Natural killer cell treated with Interleukin-12 subunit alpha and Interleukin-12 subunit beta and Interleukin-15 and Interleukin-18, amount 100 ng/mL, for 72 hours (primary cell): ENCODE measurements at regions not wholly inside any gene's neighbourhood (a gene's known extent, or its start where the extent isn't known, plus 50 kb on each side); places are given as distances from the start of the nearest gene placed in this dataset.
"Not testable (repeated sequence)": the region's sequence is repeated elsewhere in the genome, so short reads cannot be mapped to it uniquely, and the experiment has no call there.

Source experiments
- ATAC-seq, 2 donors: fragments of 150-1000 bp; cut with Tn5 transposase in 1 of 2; sonication (Bioruptor Pico), chemical (Tn5 transposase) in 1 of 2; 2 replicates each; pipeline ENCODE4 v1.10.0; 2021
- DNase-seq: peaks from one replicate; pipeline ENCODE4 v3.0.0; 2022; ENCODE audit warnings: low spot score
- H3K27ac Mint-ChIP-seq, 2 donors: 1 replicate in 1 of 2; 2 replicates in 1 of 2; pipeline ENCODE4 v1.8.0; 2022; ENCODE audit warnings: mixed read lengths in 2 of 2, mild to moderate bottlenecking in 1 of 2, moderate library complexity in 1 of 2
- H3K27me3 Mint-ChIP-seq, 2 donors: 1 replicate in 1 of 2; 2 replicates in 1 of 2; pipeline ENCODE4 v1.8.0; 2022; ENCODE audit warnings: mixed read lengths in 2 of 2
- H3K36me3 Mint-ChIP-seq: one replicate; pipeline ENCODE4 v1.8.0; 2022; ENCODE audit warnings: mixed read lengths
- H3K4me1 Mint-ChIP-seq, 2 donors: 1 replicate in 1 of 2; 2 replicates in 1 of 2; pipeline ENCODE4 v1.8.0; 2022; ENCODE audit warnings: low read depth in 2 of 2, mixed read lengths in 2 of 2, mild to moderate bottlenecking in 1 of 2
- H3K4me3 Mint-ChIP-seq: one replicate; pipeline ENCODE4 v1.8.0; 2022; ENCODE audit warnings: mixed read lengths
- H3K9me3 Mint-ChIP-seq: 2 replicates; pipeline ENCODE4 v1.8.0; 2022; ENCODE audit warnings: mixed read lengths

DNA sequence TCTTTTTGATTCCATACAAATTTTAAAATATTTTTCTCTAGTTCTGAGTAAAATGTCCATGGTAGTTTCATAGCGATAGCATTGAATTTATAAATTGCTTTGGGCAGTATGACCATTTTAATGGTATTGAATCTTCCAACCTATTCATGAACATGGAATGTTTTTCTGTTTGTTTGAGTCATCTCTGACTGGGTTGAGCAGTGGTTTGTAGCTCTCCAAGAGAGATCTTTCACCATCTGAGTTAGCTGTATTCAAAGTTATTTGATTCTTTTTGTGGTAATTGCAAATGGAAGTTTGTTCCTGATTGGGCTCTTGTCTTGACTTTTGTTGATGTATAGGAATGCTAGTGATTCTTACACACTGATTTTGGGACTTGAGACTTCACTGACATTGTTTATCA is 136.3 kb upstream of the HSFY2 start:
- Mint-ChIP-seq H3K9me3 (no peaks in the 10 kb centered on the region), H3K4me1 (no peaks in the 10 kb centered on the region), H3K4me3 (no peak overlapping the region), H3K36me3 (no peaks in the 10 kb centered on the region), H3K27ac (no peak overlapping the region), H3K27me3 (no peaks in the 10 kb centered on the region)
- no peak for DNase-seq
- ATAC-seq: no peak

DNA sequence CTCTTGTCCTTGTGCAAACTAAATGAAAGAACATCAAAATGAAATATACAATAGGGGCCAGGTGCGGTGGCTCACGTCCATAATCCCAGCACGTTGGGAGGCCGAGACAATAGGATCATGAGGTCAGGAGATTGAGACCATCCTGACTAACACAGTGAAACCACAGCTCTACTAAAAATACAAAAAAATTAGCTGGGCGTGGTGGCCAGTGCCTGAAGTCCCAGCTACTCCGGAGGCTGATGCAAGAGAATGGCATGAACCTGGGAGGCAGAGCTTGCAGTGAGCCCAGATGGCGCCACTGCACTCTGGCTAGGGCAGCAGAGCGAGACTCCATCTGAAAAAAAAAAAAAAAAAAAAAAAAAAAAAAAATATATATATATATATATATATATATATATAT is 132.7 kb upstream of the HSFY2 start:
- ATAC-seq, H3K27me3 Mint-ChIP-seq, H3K4me1 Mint-ChIP-seq, H3K36me3 Mint-ChIP-seq, H3K4me3 Mint-ChIP-seq, DNase-seq, H3K27ac Mint-ChIP-seq, H3K9me3 Mint-ChIP-seq: not testable (repeated sequence)

DNA sequence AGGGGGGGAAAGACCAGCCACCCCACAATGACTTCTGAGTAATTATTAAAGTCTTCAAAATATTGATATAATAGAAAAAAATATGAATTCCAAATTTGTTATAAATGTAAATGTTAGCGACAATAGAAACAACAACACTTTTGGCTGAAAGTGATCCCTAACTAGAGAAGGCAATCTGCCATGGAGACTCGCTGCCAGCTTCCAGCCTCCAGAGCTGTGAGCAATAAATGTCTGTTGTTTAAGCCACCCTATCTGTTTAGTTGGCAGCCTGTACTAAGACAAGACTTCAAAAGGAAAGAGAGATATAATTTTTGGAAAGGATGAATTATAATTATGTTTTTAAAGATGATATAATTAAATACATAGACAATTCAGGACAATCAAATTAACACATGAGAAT is 130.8 kb upstream of the HSFY2 start:
- no peak for ATAC-seq
- Mint-ChIP-seq H3K9me3 (no peaks in the 10 kb centered on the region), H3K4me3 (no peak overlapping the region), H3K27me3 (no peaks in the 10 kb centered on the region), H3K27ac (no peak overlapping the region), H3K4me1 (no peaks in the 10 kb centered on the region), H3K36me3 (peaks cover 9% of the 10 kb centered on the region)
- DNase-seq: no peak

DNA sequence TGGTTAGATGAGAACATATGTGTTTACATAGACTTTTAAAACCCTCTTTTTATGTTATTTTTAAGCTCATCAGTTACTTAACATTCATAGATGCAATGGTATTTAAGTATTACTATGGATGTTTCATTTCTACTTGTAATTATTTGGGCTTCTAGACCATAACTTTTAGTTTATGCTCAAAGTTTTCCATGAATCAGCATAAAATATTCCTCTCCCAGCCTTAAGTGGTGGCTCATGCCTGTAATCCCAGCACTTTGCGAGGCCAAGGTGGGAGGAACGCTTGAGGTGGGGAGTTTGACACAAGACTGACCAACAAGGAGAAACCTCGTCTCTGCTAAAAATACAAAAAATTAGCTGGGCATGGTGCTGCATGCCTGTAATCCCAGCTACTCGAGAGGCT is 118.5 kb upstream of the HSFY2 start:
- no peaks in the 10 kb centered on the region for H3K4me1 Mint-ChIP-seq
- ATAC-seq: no peak

DNA sequence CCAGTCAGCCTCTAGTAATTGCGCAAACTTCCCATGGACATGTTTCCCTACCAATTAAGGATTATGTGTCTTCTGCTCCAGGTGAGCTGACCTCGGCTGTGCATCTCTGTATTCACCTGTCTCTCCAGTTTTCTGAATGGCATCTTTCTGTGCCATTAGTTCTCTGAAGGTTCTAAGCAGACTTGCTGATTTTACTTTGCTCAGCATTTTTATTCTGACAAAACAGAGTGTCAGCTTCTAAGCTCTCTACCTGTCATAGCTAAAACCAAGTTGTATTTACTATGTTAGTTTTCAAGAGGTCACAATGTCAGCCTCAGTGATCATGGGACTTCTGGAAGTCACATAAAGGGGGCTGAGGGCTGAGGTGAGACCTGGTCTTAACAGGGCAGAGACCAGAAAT is 116.0 kb upstream of the HSFY2 start:
- H3K27me3 Mint-ChIP-seq: no peaks in the 10 kb centered on the region
- DNase-seq: no peak
- no peak overlapping the region for H3K4me3 Mint-ChIP-seq
- ATAC-seq: no peak
- H3K27ac Mint-ChIP-seq: no peak overlapping the region
- no peaks in the 10 kb centered on the region for H3K36me3 Mint-ChIP-seq
- H3K4me1 Mint-ChIP-seq: no peaks in the 10 kb centered on the region
- no peaks in the 10 kb centered on the region for H3K9me3 Mint-ChIP-seq

More for the DNA sequence above, 118.5 kb upstream of the HSFY2 start:
- no peak overlapping the region for H3K27ac Mint-ChIP-seq
- peaks cover 8% of the 10 kb centered on the region for H3K36me3 Mint-ChIP-seq
- no peaks in the 10 kb centered on the region for H3K9me3 Mint-ChIP-seq
- no peak overlapping the region for H3K4me3 Mint-ChIP-seq
- no peak for DNase-seq
- H3K27me3 Mint-ChIP-seq: no peaks in the 10 kb centered on the region

DNA sequence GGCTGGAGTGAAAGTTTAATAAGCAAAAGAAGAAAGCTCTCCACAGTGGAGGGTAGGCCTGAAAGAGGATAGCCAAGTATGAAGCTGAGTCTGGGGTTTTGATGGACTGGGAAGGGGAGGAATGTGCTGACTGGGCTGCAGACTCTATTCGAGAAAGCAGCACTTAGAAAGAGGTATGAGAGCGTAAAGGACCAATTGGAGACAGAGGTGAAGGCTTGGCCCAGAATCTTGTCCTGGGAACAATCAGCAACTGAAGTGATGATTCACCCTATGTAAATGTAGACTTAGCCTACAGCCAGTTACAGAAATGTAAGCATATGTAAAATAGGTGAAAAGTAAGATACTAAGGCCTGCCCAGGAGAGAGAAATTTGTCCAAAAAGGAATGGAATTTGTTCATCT is 111.2 kb upstream of the HSFY2 start:
- no peaks in the 10 kb centered on the region for H3K9me3 Mint-ChIP-seq
- no peaks in the 10 kb centered on the region for H3K4me1 Mint-ChIP-seq
- no peaks in the 10 kb centered on the region for H3K36me3 Mint-ChIP-seq
- H3K4me3 Mint-ChIP-seq: no peak overlapping the region
- ATAC-seq: no peak
- no peak overlapping the region for H3K27ac Mint-ChIP-seq
- DNase-seq: no peak
- H3K27me3 Mint-ChIP-seq: no peaks in the 10 kb centered on the region

DNA sequence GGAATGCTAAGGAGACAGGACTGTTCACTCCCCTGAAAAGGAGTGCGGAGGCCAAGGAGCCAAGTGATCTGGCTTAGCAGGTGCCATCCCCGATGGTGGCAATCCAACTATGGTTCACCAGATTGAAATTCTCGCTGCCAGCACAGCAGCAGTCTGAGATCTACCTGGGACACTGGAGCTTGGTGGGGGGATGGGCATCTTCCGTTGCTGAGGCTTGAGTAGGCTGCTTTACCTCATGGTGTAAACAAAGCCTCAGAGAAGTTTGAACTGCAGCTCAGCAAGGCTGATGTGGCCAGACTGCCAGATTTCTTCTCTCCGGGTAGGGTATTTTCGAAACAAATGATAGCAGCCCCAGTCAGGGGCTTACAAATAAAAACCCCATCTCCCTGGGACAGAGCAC is 95.6 kb upstream of the HSFY2 start:
- H3K9me3 Mint-ChIP-seq, H3K27me3 Mint-ChIP-seq, H3K4me1 Mint-ChIP-seq, H3K27ac Mint-ChIP-seq, H3K36me3 Mint-ChIP-seq, ATAC-seq, H3K4me3 Mint-ChIP-seq, DNase-seq: not testable (repeated sequence)

DNA sequence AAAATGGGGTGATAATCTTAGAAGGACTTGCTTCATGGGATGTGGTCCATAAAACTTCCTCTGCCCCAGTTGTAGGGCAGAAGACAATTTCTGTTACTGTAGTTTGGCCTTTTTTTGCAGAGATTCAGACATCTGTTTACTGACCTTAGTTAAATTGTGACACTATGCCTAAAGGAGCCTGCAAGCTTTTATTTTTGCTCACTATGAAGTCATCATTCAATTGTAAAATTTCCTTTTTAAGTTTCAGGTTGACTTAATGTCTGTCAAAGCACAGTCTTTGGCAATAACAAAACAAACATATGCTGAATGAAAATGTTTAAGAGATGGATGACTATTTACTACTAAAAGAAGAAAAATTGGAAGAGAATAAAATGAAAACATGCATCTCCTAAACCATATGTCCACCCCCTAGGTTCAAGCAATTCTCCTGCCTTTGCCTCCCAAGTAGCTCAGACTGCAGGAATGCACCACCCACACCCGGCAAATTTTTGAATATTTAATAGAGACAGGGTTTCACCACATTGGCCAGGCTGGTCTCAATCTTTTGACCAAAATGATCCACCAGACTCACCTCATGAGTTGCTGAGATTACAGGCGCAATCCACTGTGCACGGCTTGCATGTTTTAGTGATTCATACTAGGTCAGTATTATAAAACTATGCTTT is 93.5 kb upstream of the HSFY2 start:
- not testable (repeated sequence) for H3K9me3 Mint-ChIP-seq, H3K36me3 Mint-ChIP-seq, H3K4me3 Mint-ChIP-seq, ATAC-seq, H3K27me3 Mint-ChIP-seq, DNase-seq, H3K4me1 Mint-ChIP-seq, H3K27ac Mint-ChIP-seq

DNA sequence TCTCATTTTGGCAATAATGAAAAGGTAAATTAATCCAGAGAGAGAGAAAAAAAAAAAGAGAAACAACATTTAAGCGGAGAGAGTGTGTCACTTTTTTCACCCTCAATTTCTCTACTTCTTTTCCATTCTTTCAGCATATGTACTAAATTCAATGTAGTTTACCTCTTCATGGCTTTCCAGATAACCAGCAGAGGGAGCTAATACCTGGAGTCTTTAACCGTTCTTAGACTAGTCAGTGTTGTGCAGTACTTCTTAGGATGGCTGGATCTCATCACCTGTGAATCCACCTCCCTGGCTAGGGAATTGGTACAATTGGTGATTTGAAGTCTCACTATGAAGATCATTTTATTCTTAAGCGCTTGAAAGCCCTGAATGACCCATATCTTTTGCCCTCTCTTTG is 87.3 kb upstream of the HSFY2 start:
- ATAC-seq: not testable (repeated sequence)

DNA sequence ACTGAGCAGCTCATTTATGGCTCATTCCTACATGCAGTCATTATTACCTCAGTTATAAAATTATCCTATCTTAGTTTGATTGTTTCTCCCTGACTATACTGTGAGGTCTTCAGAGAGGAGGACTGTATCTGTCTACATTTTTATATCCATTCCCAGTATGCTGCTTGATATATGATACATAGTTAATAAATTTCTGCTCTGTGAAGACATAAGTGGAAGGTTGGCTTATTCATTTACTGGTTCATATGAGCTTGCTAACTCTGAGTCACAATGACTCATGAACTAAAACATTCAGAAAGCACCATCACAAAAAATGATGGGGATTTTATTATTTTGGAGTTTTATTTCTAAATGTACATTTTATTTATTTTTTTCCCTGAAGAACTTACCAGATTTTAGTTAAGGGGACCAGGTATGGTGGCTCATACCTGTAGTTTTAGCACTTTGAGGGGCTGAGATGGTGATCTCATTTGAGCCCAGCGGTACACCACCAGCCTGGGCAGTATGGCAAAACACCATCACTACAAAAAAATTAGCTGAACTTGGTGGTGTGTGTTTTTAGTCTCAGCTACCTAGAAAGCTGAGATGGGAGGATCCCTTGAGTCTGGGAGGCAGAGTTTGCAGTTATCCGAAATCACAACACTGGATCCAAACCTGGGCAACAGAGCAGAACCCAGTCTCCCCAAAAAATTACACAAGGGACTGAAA is 85.1 kb upstream of the HSFY2 start:
- not testable (repeated sequence) for H3K27me3 Mint-ChIP-seq, H3K27ac Mint-ChIP-seq, H3K4me1 Mint-ChIP-seq, H3K4me3 Mint-ChIP-seq, H3K9me3 Mint-ChIP-seq, H3K36me3 Mint-ChIP-seq, ATAC-seq, DNase-seq

More for the DNA sequence above, 87.3 kb upstream of the HSFY2 start:
- H3K4me1 Mint-ChIP-seq, DNase-seq, H3K27ac Mint-ChIP-seq, H3K4me3 Mint-ChIP-seq, H3K36me3 Mint-ChIP-seq, H3K27me3 Mint-ChIP-seq, H3K9me3 Mint-ChIP-seq: not testable (repeated sequence)

DNA sequence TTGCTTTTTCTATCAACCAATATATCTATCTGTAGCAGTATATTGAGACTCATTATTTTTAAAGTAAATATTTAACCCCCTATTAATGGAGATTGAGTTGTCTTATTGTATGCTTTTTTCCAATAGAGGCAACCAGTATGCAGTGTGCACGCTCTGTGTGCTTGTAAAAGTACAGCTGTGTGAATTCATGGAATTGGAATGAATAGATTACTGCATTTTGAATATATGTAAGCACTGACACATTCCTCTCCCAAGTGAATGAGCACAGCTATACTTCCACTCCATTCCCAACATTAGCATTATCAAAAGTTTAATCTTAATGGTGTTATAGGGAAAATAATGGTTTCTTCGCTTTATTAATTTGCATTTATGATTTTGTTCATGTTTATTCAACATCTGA is 81.6 kb upstream of the HSFY2 start:
- not testable (repeated sequence) for H3K27ac Mint-ChIP-seq, H3K4me1 Mint-ChIP-seq, DNase-seq, ATAC-seq, H3K27me3 Mint-ChIP-seq, H3K4me3 Mint-ChIP-seq, H3K9me3 Mint-ChIP-seq, H3K36me3 Mint-ChIP-seq

DNA sequence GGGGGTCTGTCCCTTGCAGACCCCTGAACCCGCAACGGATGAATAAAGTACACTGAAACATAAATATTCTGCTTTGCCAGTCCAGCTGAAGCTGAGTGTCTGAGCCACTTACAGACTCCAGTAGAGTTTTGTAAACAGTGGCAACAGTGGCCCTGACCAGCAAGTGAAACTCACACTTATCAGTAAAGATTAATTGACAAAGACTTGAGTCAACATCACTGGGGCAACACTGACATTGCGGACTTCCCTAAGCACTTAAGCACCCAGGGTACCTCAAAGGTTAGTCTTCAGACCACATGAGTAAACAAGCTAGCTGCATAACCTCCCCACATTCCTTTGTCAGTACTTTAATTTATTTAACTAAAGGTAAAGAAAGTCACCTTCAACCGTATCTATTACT is 79.8 kb upstream of the HSFY2 start:
- H3K27ac Mint-ChIP-seq, H3K4me1 Mint-ChIP-seq, H3K36me3 Mint-ChIP-seq, H3K27me3 Mint-ChIP-seq, H3K4me3 Mint-ChIP-seq, DNase-seq, ATAC-seq, H3K9me3 Mint-ChIP-seq: not testable (repeated sequence)

DNA sequence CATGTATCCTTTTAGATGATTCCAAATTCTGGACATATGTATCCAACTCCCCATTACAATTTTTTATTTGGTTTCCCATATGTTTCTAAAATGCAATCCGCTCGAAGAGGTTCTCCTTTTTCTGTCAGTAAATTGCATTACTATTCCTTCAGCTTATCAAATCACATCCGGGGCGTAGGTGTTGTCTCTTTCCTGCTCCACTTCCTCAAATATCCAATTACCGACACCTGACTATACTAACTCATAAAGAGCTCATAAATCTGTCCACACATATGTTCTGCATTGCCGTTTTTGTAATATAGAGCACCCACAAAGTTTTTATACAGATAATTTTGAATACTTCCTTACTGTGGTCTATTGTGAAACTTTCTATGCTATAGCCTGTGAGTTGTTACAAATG is 63.1 kb upstream of the HSFY2 start:
- DNase-seq, H3K9me3 Mint-ChIP-seq, H3K27ac Mint-ChIP-seq, H3K27me3 Mint-ChIP-seq, ATAC-seq, H3K4me3 Mint-ChIP-seq, H3K4me1 Mint-ChIP-seq, H3K36me3 Mint-ChIP-seq: not testable (repeated sequence)
